ENCODE measurements at regions not wholly inside any gene's neighbourhood (a gene's known extent, or its start where the extent isn't known, plus 50 kb on each side); places are given as distances from the start of the nearest gene placed in this dataset.
"Not testable (repeated sequence)": the region's sequence is repeated elsewhere in the genome, so short reads cannot be mapped to it uniquely, and the experiment has no call there.

DNA sequence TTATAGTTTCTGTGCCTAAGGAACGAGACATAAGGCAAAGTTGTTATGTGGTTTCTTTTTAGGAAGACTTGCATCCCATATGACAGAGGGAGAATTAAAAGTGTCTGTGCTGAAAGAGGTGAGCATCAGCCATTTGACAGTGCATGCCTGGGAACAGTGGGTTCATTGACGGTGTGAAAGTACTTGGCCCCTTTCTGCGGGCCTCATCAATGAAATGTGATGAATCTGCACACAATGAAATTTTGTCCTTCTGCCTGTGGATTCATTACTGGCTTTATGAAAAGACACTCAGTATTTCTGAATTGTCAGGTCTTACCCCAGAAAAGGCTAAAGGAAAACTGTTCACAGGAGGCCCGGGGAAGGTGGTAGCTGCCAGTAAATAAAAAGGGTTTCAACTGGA is 295.8 kb downstream of the FOXO1 start:
- H3K4me1 ChIP-seq, result peaks cover 0 to 7% (median 3%) of the 10 kb centered on the region in 9 donors
- WGBS, 2 donors, result 88 to 98% methylated on average over 4 of the region's 4 CpGs
- ATAC-seq (no peak), DNase-seq (no peak)
- H3K9me3 ChIP-seq, result no peaks in the 10 kb centered on the region
- TF ChIP-seq, protein P1, sequence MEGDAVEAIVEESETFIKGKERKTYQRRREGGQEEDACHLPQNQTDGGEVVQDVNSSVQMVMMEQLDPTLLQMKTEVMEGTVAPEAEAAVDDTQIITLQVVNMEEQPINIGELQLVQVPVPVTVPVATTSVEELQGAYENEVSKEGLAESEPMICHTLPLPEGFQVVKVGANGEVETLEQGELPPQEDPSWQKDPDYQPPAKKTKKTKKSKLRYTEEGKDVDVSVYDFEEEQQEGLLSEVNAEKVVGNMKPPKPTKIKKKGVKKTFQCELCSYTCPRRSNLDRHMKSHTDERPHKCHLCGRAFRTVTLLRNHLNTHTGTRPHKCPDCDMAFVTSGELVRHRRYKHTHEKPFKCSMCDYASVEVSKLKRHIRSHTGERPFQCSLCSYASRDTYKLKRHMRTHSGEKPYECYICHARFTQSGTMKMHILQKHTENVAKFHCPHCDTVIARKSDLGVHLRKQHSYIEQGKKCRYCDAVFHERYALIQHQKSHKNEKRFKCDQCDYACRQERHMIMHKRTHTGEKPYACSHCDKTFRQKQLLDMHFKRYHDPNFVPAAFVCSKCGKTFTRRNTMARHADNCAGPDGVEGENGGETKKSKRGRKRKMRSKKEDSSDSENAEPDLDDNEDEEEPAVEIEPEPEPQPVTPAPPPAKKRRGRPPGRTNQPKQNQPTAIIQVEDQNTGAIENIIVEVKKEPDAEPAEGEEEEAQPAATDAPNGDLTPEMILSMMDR (IDR thresholded peaks at IDR 0.05), result no peak
- H3K27me3 ChIP-seq, result no peaks in the 10 kb centered on the region
- H3K4me3 ChIP-seq, result no peak overlapping the region
- H3K27ac ChIP-seq, result no peak overlapping the region
- intact Hi-C loops (cut with DNase I), result loop anchor here in 2 of 10 donors (2.0 to 10.0 kb wide), 2 partner anchors 18 to 296 kb away; no protein-coding TSS in a partner anchor
- no peaks in the 10 kb centered on the region for H3K36me3 ChIP-seq

DNA sequence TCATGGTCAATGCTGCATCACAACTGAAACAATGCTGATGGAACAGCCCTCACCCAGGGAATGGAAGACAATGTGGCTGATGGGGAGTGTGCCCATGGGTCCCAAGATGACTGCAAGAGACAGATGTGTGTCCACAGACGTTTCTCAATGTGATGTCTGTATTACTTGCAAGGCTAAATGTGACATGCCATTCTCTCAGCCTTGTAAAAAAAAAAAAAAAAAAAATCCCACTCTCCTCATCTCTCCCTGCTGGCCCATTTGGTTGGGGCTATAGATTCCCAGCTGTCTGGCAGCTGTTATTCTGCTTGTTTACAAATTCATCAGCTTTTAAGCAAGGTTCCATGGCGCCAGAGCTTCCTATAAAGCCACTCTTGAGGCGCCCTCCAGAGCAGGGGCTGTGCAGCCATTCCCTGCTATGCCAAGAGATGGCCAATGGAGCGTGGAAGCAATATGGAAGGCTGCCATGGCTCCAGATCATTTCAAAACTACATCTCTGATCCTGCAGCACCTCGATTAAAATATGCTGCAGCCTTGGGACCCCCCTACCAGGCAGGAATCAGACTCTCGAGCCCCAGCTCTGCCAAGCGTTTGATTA is 294.8 kb downstream of the FOXO1 start:
- H3K36me3 ChIP-seq, result no peaks in the 10 kb centered on the region
- ATAC-seq, result no peak
- intact Hi-C loops (cut with DNase I), result loop anchor here in 2 of 10 donors (2.0 to 10.0 kb wide), 2 partner anchors 19 to 297 kb away; no protein-coding TSS in a partner anchor
- TF ChIP-seq, protein P1 (IDR thresholded peaks at IDR 0.05), result no peak
- 78 to 85% methylated on average over 7 of the region's 7 CpGs for WGBS, 2 donors
- no peaks in the 10 kb centered on the region for H3K27me3 ChIP-seq
- no peaks in the 10 kb centered on the region for H3K9me3 ChIP-seq
- no peak for DNase-seq
- no peak overlapping the region for H3K4me3 ChIP-seq
- H3K4me1 ChIP-seq, result peaks cover 0 to 16% (median 6%) of the 10 kb centered on the region in 9 donors
- no peak overlapping the region for H3K27ac ChIP-seq

DNA sequence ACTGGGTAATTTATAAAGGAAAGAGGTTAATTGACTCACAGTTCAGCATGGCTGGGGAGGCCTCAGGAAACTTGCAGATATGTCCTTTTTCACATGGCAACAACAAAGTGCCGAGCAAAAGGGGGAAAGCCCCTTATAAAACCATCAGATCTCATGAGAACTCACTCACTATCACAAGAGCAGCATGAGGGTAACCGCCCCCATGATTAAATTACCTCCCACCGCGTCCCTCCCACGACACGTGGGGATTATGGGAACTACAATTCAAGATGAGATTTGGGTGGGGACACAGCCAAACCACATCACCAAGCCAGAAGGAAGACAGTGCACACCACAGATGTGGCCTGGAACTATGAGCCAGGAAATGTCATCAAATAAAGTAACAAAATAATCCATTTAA is 292.8 kb downstream of the FOXO1 start:
- H3K4me1 ChIP-seq, result peaks cover 0 to 23% (median 6%) of the 10 kb centered on the region in 9 donors
- not testable (repeated sequence) for ATAC-seq, H3K27ac ChIP-seq, H3K4me3 ChIP-seq, H3K36me3 ChIP-seq, H3K9me3 ChIP-seq, DNase-seq, H3K27me3 ChIP-seq
- intact Hi-C loops (cut with DNase I), result loop anchor here in 1 of 10 donors (10.0 kb wide), 1 partner anchor 299 kb away; no protein-coding TSS in a partner anchor
- 80 to 87% methylated on average over 6 of the region's 6 CpGs for WGBS, 2 donors

DNA sequence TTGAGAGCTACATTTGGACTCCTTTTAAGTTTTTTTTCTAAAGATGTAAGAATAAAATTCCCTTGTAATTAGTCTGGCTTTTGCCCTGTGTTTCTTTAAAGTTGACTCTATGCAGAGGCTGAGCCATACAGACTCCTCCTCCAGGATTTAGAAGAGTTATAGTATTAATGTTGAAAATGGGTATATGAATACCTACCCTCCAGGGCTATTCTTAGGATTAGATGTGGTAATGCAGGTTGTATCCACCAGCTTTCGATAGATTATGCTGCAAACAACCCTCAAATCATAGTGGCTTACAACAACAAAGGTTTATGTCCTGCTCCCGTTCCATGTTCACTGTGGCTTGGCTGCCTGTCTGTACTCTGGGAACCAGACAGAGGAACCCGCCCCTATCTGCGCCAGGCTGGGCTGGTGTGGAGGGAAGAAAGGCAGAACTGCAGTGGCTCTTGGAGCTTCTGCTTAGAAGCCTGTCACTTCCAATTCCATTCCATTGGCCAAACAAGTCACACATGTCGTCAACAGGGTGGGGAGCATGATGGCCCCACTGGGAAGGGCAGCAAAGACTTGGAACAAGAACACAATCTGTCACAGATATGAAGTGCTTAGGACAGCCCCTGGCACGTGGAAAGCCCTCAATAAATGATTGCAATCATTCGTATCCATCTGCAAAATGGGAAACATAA is 290.8 kb downstream of the FOXO1 start:
- H3K4me3 ChIP-seq, result no peak overlapping the region
- WGBS, 2 donors, result 54 to 62% methylated on average over 7 of the region's 7 CpGs
- no peaks in the 10 kb centered on the region for H3K27me3 ChIP-seq
- peak in 1 of 2 donors; percentile 39 for DNase-seq
- ATAC-seq, result peak; percentile 62 to 92 (median 80)
- TF ChIP-seq, protein P1 (IDR thresholded peaks at IDR 0.05), result no peak
- H3K9me3 ChIP-seq, result peaks cover 0 to 4% (median 0%) of the 10 kb centered on the region in 11 donors
- intact Hi-C loops (cut with DNase I), result loop anchor here in 1 of 10 donors (10.0 kb wide), 1 partner anchor 301 kb away; no protein-coding TSS in a partner anchor
- H3K27ac ChIP-seq, result peak overlapping the region in 1 of 10 donors; percentile 26
- H3K36me3 ChIP-seq, result no peaks in the 10 kb centered on the region
- H3K4me1 ChIP-seq, result peaks cover 0 to 23% (median 6%) of the 10 kb centered on the region in 9 donors

Data from heart right ventricle (tissue), 16 donors.